PC-3 (cell line): ENCODE measurements at regions not wholly inside any gene's neighbourhood (a gene's known extent, or its start where the extent isn't known, plus 50 kb on each side); places are given as distances from the start of the nearest gene placed in this dataset.

Experiments
- ATAC-seq: fragments of 200-7000 bp; cut with Tn5 transposase; 2 replicates; pipeline ENCODE4 v1.9.1; 2020; ENCODE audit warnings: mild to moderate bottlenecking, moderate library complexity
- BruUV-seq: library from RNA; stranded (reverse); fragments of 400-500 nt; replicated peaks from 2 replicates; lab custom pipeline; 2021; lab: Mats Ljungman, UMichigan
- CTCF ChIA-PET: fragments of 300-600 bp; sonication (Branson Sonifier 250); formaldehyde crosslinking; loops from one replicate; lab custom pipeline; 2022; ENCODE audit warnings: antibody characterized with exemption; lab: Charles Lee
- POLR2A ChIA-PET: fragments of 300-600 bp; sonication (Branson Sonifier 250); formaldehyde crosslinking; loops from one replicate; lab custom pipeline; 2022; ENCODE audit warnings: antibody characterized with exemption; ENCODE audit not compliant: unreplicated experiment; lab: Charles Lee
- DNase-seq: peaks from one replicate; pipeline ENCODE4 v3.0.0-alpha.2; 2015
- H2AFZ ChIP-seq: fragments of 300-600 bp; sonication (generic); 2 replicates; pipeline ENCODE4 v1.6.0; 2016; ENCODE audit warnings: antibody characterized with exemption, low read length
- H3F3A ChIP-seq: fragments of 300-600 bp; sonication (generic); one replicate; pipeline ENCODE4 v1.6.0; 2017; ENCODE audit warnings: antibody characterized with exemption, low read length, control low read depth, mild to moderate bottlenecking; ENCODE audit not compliant: unreplicated experiment
- H3K27ac ChIP-seq: fragments of 300-600 bp; sonication (generic); 2 replicates; pipeline ENCODE4 v1.5.1; 2016; ENCODE audit warnings: mild to moderate bottlenecking, low read length
- H3K27me3 ChIP-seq: fragments of 300-600 bp; sonication (generic); 2 replicates; pipeline ENCODE4 v1.6.1; 2016; ENCODE audit warnings: low read length, mixed read lengths
- H3K36me3 ChIP-seq: fragments of 300-600 bp; sonication (generic); 2 replicates; pipeline ENCODE4 v1.6.1; 2016; ENCODE audit warnings: low read depth, mixed run types, low read length, mixed read lengths
- H3K4me1 ChIP-seq: fragments of 300-600 bp; sonication (generic); 2 replicates; pipeline ENCODE4 v1.5.1; 2016; ENCODE audit warnings: low read length; ENCODE audit not compliant: insufficient read depth
- H3K4me2 ChIP-seq: fragments of 300-600 bp; sonication (generic); 2 replicates; pipeline ENCODE4 v1.6.0; 2016; ENCODE audit warnings: low read length
- H3K4me3 ChIP-seq: fragments of 300-600 bp; sonication (generic); 2 replicates; pipeline ENCODE4 v1.5.1; 2016; ENCODE audit warnings: mild to moderate bottlenecking, low read length, mixed read lengths
- H3K79me2 ChIP-seq: fragments of 300-600 bp; sonication (generic); 2 replicates; pipeline ENCODE4 v1.6.1; 2017; ENCODE audit warnings: low read length, mixed read lengths
- H3K9ac ChIP-seq: fragments of 300-600 bp; sonication (generic); 2 replicates; pipeline ENCODE4 v1.6.0; 2016; ENCODE audit warnings: mild to moderate bottlenecking, low read length
- H3K9me2 ChIP-seq: fragments of 300-600 bp; sonication (generic); replicated peaks from 2 replicates; pipeline ENCODE4 v1.6.1; 2016; ENCODE audit warnings: mixed run types, low read length, mixed read lengths
- H3K9me3 ChIP-seq: fragments of 300-600 bp; sonication (generic); 2 replicates; pipeline ENCODE4 v1.6.1; 2016; ENCODE audit warnings: low read length, mixed read lengths
- H4K20me1 ChIP-seq: fragments of 300-600 bp; sonication (generic); 2 replicates; pipeline ENCODE4 v1.6.1; 2016; ENCODE audit warnings: low read length, mixed read lengths
- CTCF ChIP-seq: fragments of 300-600 bp; sonication (generic); conservative IDR thresholded peaks from 2 replicates; pipeline ENCODE4 v1.5.1; 2017; ENCODE audit warnings: antibody characterized with exemption, low read depth, mild to moderate bottlenecking, low read length
- EZH2 ChIP-seq: fragments of 300-600 bp; sonication (generic); IDR thresholded peaks from one replicate; pipeline ENCODE4 v1.6.1; 2017; ENCODE audit warnings: antibody characterized with exemption, mild to moderate bottlenecking, low read length; ENCODE audit not compliant: unreplicated experiment
- EZH2phosphoT487 ChIP-seq: fragments of 300-600 bp; sonication (generic); IDR thresholded peaks from 2 replicates; pipeline ENCODE4 v1.6.1; 2018; ENCODE audit warnings: mild to moderate bottlenecking, antibody characterized with exemption, low read length, borderline replicate concordance
- intact Hi-C: fragments of 100-400 bp; cut with micrococcal nuclease; formaldehyde crosslinking; loops from 2 replicates; pipeline ENCODE4 v1.9.0; 2023

- H3F3A ChIP-seq = no peaks in the 10 kb centered on the region
- H3K9me3 ChIP-seq = no peaks in the 10 kb centered on the region
- ChIA-PET CTCF (no interaction called here), POLR2A (no interaction called here)
- no peaks in the 10 kb centered on the region for H4K20me1 ChIP-seq
- TF ChIP-seq EZH2 (no peak), CTCF (no peak), EZH2phosphoT487 (no peak)
- H3K27me3 ChIP-seq = peaks cover 16% of the 10 kb centered on the region; the same call in 1 of the 2 replicates
- H3K9me2 ChIP-seq = no peaks in the 10 kb centered on the region
- DNase-seq (no peak), ATAC-seq (no peak)
- no peak overlapping the region for H3K9ac ChIP-seq
- H3K27ac ChIP-seq = no peak overlapping the region
- no peaks in the 10 kb centered on the region for H3K79me2 ChIP-seq
- intact Hi-C loops = no loop called here
- no peaks in the 10 kb centered on the region for H3K4me1 ChIP-seq
- no peak overlapping the region for H3K4me2 ChIP-seq
- H3K36me3 ChIP-seq = no peaks in the 10 kb centered on the region
- no TSS peak for BruUV-seq
- no peak overlapping the region for H2AFZ ChIP-seq
- no peak overlapping the region for H3K4me3 ChIP-seq
Measured at GRCh38 chr2:4693266-4693665, 989.9 kb downstream of the DCDC2C start.

GRCh38 chr2:4695281-4695861, 992.0 kb downstream of the DCDC2C start:
- no peaks in the 10 kb centered on the region for H3K4me1 ChIP-seq
- no peak overlapping the region for H3K9ac ChIP-seq
- no peak overlapping the region for H2AFZ ChIP-seq
- no peak overlapping the region for H3K27ac ChIP-seq
- POLR2A ChIA-PET = no interaction called here
- DNase-seq = no peak
- TF ChIP-seq EZH2phosphoT487 (no peak), EZH2 (no peak)
- no peaks in the 10 kb centered on the region for H3K9me2 ChIP-seq
- no TSS peak for BruUV-seq
- no peaks in the 10 kb centered on the region for H3F3A ChIP-seq
- CTCF ChIA-PET = no interaction called here
- no peak overlapping the region for H3K4me3 ChIP-seq
- H3K9me3 ChIP-seq = no peaks in the 10 kb centered on the region
- no peaks in the 10 kb centered on the region for H3K79me2 ChIP-seq
- H4K20me1 ChIP-seq = no peaks in the 10 kb centered on the region
- H3K36me3 ChIP-seq = no peaks in the 10 kb centered on the region
- intact Hi-C loops = no loop called here
- no peak overlapping the region for H3K4me2 ChIP-seq
- peaks cover 16% of the 10 kb centered on the region; the same call in 1 of the 2 replicates for H3K27me3 ChIP-seq
- ATAC-seq = no peak

GRCh38 chr2:4715065-4715464, 977.1 kb upstream of the SOX11 start:
- Histone ChIP-seq H3K27me3 (no peaks in the 10 kb centered on the region), H3K9ac (no peak overlapping the region), H2AFZ (no peak overlapping the region), H3F3A (no peaks in the 10 kb centered on the region), H3K9me3 (0 out of 2 replicates have a peak, but pooled peaks cover 3% of the 10 kb centered on the region), H3K27ac (no peak overlapping the region), H3K36me3 (no peaks in the 10 kb centered on the region), H3K4me3 (no peak overlapping the region), H4K20me1 (no peaks in the 10 kb centered on the region), H3K4me1 (no peaks in the 10 kb centered on the region), H3K79me2 (no peaks in the 10 kb centered on the region), H3K9me2 (no peaks in the 10 kb centered on the region), H3K4me2 (no peak overlapping the region)
- no TSS peak for BruUV-seq
- no peak for DNase-seq
- CTCF ChIA-PET = no interaction called here
- POLR2A ChIA-PET = no interaction called here
- intact Hi-C loops = no loop called here
- no peak for ATAC-seq
- TF ChIP-seq EZH2phosphoT487 (no peak), CTCF (peak; percentile 44; the same call in 1 of the 2 replicates), EZH2 (no peak)
